CD14-positive monocyte (primary cell): ENCODE measurements at regions not wholly inside any gene's neighbourhood (a gene's known extent, or its start where the extent isn't known, plus 50 kb on each side); places are given as distances from the start of the nearest gene placed in this dataset.

Experiments used
- DNase-seq, 3 donors: peaks; one replicate each; pipeline ENCODE4 v3.0.0-alpha.2; 2011 to 2022
- H2AFZ ChIP-seq: 2 replicates; pipeline ENCODE4 v1.6.0; 2012; ENCODE audit warnings: mild to moderate bottlenecking, low read depth, low read length, inconsistent platforms; ENCODE audit not compliant: insufficient read depth, poor library complexity, severe bottlenecking
- H3K27ac ChIP-seq, 2 donors: 1 replicate in 1 of 2; 2 replicates in 1 of 2; pipeline ENCODE4 v1.5.1; 2012 to 2013; ENCODE audit warnings: low read length in 2 of 2, control low read depth in 1 of 2, inconsistent platforms in 1 of 2, low read depth in 1 of 2, mild to moderate bottlenecking in 1 of 2
- H3K27me3 ChIP-seq, 2 donors: one replicate each; pipeline versions ENCODE4 v1.6.0 to v1.6.1; 2011 to 2013; ENCODE audit warnings: low read length in 2 of 2; ENCODE audit not compliant: control insufficient read depth in 2 of 2, insufficient read depth in 2 of 2
- H3K36me3 ChIP-seq, 2 donors: replicated peaks in 1 of 2; 1 replicate in 1 of 2; 2 replicates in 1 of 2; pipeline versions ENCODE4 v1.5.1 to v1.6.1; 2012 to 2013; ENCODE audit warnings: low read length in 2 of 2, control low read depth in 1 of 2, inconsistent platforms in 1 of 2, mild to moderate bottlenecking in 1 of 2; ENCODE audit not compliant: insufficient read depth in 2 of 2, control insufficient read depth in 1 of 2
- H3K4me1 ChIP-seq, 2 donors: 1 replicate in 1 of 2; 2 replicates in 1 of 2; pipeline versions ENCODE4 v1.5.1 to v1.6.1; 2012 to 2013; ENCODE audit warnings: low read length in 2 of 2, control low read depth in 1 of 2, inconsistent platforms in 1 of 2, mild to moderate bottlenecking in 1 of 2, moderate library complexity in 1 of 2; ENCODE audit not compliant: insufficient read depth in 2 of 2, control insufficient read depth in 1 of 2
- H3K4me2 ChIP-seq: replicated peaks from 2 replicates; pipeline ENCODE3; 2012; ENCODE audit warnings: low read length, moderate library complexity, mild to moderate bottlenecking; ENCODE audit not compliant: poor library complexity, severe bottlenecking; ENCODE audit errors: extremely low read depth
- H3K4me3 ChIP-seq, 3 experiments: fragments of 200-600 bp in 1 of 3; sonication (generic) in 1 of 3; replicated peaks in 1 of 3; 1 replicate in 2 of 3; 2 replicates in 1 of 3; pipeline ENCODE4 v1.5.1; 2011 to 2013; ENCODE audit warnings: low read length in 3 of 3, mild to moderate bottlenecking in 3 of 3, control low read depth in 2 of 3, low read depth in 2 of 3, inconsistent platforms in 1 of 3, moderate library complexity in 1 of 3
- H3K79me2 ChIP-seq: 2 replicates; pipeline ENCODE4 v1.6.0; 2012; ENCODE audit warnings: mild to moderate bottlenecking, control low read depth, inconsistent platforms, low read length, moderate library complexity; ENCODE audit not compliant: insufficient read depth
- H3K9ac ChIP-seq: 2 replicates; pipeline ENCODE4 v1.6.0; 2017; ENCODE audit warnings: low read length, mild to moderate bottlenecking; ENCODE audit not compliant: insufficient read depth, poor library complexity, severe bottlenecking
- H3K9me3 ChIP-seq, 2 donors: replicated peaks in 1 of 2; 1 replicate in 1 of 2; 2 replicates in 1 of 2; pipeline versions ENCODE4 v1.5.1 to v1.6.1; 2012 to 2013; ENCODE audit warnings: low read length in 2 of 2, control low read depth in 1 of 2; ENCODE audit not compliant: control insufficient read depth in 1 of 2, insufficient read depth in 1 of 2
- H4K20me1 ChIP-seq: 2 replicates; pipeline ENCODE4 v1.6.0; 2012; ENCODE audit warnings: mild to moderate bottlenecking, low read length, control low read depth, moderate library complexity; ENCODE audit not compliant: insufficient read depth
- H3K27ac Mint-ChIP-seq, 7 donors: one replicate each; pipeline ENCODE4 v1.8.0; 2020; ENCODE audit warnings: mild to moderate bottlenecking in 7 of 7, mixed read lengths in 7 of 7, moderate library complexity in 6 of 7, inconsistent platforms in 2 of 7
- H3K27me3 Mint-ChIP-seq, 3 donors: one replicate each; pipeline ENCODE4 v1.8.0; 2021 to 2022; ENCODE audit warnings: low read depth in 3 of 3, mild to moderate bottlenecking in 3 of 3, mixed read lengths in 3 of 3, moderate library complexity in 3 of 3, inconsistent platforms in 1 of 3
- H3K36me3 Mint-ChIP-seq, 2 donors: one replicate each; pipeline ENCODE4 v1.8.0; 2020; ENCODE audit warnings: mixed read lengths in 2 of 2, inconsistent platforms in 1 of 2, mild to moderate bottlenecking in 1 of 2
- H3K4me1 Mint-ChIP-seq: one replicate; pipeline ENCODE4 v1.8.0; 2020; ENCODE audit warnings: mild to moderate bottlenecking, mixed read lengths
- H3K4me3 Mint-ChIP-seq, 2 donors: one replicate each; pipeline ENCODE4 v1.8.0; 2020; ENCODE audit warnings: mild to moderate bottlenecking in 2 of 2, mixed read lengths in 2 of 2, moderate library complexity in 1 of 2
- H3K9me3 Mint-ChIP-seq, 7 donors: one replicate each; pipeline ENCODE4 v1.8.0; 2020 to 2022; ENCODE audit warnings: mixed read lengths in 7 of 7, mild to moderate bottlenecking in 6 of 7, moderate library complexity in 6 of 7, inconsistent platforms in 2 of 7
- WGBS: methylation state at CpG from one replicate; pipeline ENCODE4 v1.1.5; 2013; ENCODE audit warnings: missing lambda C conversion rate; ENCODE audit not compliant: insufficient coverage; 5-methylcytosine and 5-hydroxymethylcytosine counted together
- intact Hi-C, 2 donors: fragments of 100-400 bp; cut with micrococcal nuclease; formaldehyde crosslinking; loops; one replicate each; pipeline versions ENCODE4 v1.15.0 to v1.15.1; 2023
- TF ChIP-seq, protein P1 (sequence below): fragments of 200-600 bp; IDR thresholded peaks from one replicate; pipeline ENCODE4 v1.8.0; 2022; ENCODE audit warnings: antibody characterized with exemption, mild to moderate bottlenecking

GRCh38 chr19:30249911-30250310 lies 122.3 kb upstream of the ZNF536 start:
- WGBS = 82% methylated on average over 3 of the region's 4 CpGs
- H3K36me3 ChIP-seq = no peaks in the 10 kb centered on the region
- no peaks in the 10 kb centered on the region for H3K79me2 ChIP-seq
- Mint-ChIP-seq H3K27ac (no peak overlapping the region), H3K9me3 (peaks cover 0 to 4% (median 0%) of the 10 kb centered on the region in 7 donors), H3K4me3 (no peak overlapping the region), H3K27me3 (peaks cover 25 to 32% (median 27%) of the 10 kb centered on the region in 3 donors), H3K4me1 (no peaks in the 10 kb centered on the region), H3K36me3 (no peaks in the 10 kb centered on the region)
- TF ChIP-seq, protein P1, sequence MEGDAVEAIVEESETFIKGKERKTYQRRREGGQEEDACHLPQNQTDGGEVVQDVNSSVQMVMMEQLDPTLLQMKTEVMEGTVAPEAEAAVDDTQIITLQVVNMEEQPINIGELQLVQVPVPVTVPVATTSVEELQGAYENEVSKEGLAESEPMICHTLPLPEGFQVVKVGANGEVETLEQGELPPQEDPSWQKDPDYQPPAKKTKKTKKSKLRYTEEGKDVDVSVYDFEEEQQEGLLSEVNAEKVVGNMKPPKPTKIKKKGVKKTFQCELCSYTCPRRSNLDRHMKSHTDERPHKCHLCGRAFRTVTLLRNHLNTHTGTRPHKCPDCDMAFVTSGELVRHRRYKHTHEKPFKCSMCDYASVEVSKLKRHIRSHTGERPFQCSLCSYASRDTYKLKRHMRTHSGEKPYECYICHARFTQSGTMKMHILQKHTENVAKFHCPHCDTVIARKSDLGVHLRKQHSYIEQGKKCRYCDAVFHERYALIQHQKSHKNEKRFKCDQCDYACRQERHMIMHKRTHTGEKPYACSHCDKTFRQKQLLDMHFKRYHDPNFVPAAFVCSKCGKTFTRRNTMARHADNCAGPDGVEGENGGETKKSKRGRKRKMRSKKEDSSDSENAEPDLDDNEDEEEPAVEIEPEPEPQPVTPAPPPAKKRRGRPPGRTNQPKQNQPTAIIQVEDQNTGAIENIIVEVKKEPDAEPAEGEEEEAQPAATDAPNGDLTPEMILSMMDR = no peak
- H3K4me2 ChIP-seq = no peak overlapping the region
- H3K4me3 ChIP-seq = no peak overlapping the region
- no peak overlapping the region for H3K9ac ChIP-seq
- intact Hi-C loops = no loop called here
- H3K4me1 ChIP-seq = no peaks in the 10 kb centered on the region
- H3K27ac ChIP-seq = no peak overlapping the region
- H2AFZ ChIP-seq = no peak overlapping the region
- H3K27me3 ChIP-seq = peaks cover 13% of the 10 kb centered on the region in 2 donors
- no peak for DNase-seq
- H3K9me3 ChIP-seq = no peaks in the 10 kb centered on the region
- H4K20me1 ChIP-seq = no peaks in the 10 kb centered on the region

DNA sequence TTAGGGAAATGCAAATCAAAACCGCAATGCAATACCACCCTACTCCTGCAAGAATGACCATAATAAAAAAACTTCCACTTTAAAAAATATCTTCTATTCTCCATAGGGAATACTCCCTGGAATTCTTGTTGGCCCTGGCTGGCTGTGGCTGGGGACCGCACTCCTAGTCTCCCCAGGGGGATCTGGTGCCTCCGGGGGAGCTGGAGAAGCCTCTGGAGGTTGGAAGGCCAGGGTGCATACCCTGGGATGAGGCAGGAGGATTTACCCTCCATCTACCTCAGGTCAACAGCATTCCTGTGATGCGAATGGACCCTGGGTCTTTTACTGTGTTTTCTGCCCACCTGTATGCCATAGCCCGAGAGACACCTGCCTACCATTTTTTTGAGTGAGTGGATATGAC lies 120.0 kb upstream of the ZNF536 start:
- WGBS = 100% methylated on average over 2 of the region's 5 CpGs
- Histone ChIP-seq H3K9me3 (no peaks in the 10 kb centered on the region), H3K4me2 (no peak overlapping the region), H3K36me3 (no peaks in the 10 kb centered on the region), H3K79me2 (no peaks in the 10 kb centered on the region), H3K27ac (no peak overlapping the region), H3K4me3 (no peak overlapping the region), H3K27me3 (peaks cover 26 to 29% of the 10 kb centered on the region in 2 donors), H2AFZ (no peak overlapping the region), H4K20me1 (no peaks in the 10 kb centered on the region), H3K4me1 (no peaks in the 10 kb centered on the region), H3K9ac (no peak overlapping the region)
- H3K4me3 Mint-ChIP-seq = no peak overlapping the region
- peaks cover 36 to 48% (median 37%) of the 10 kb centered on the region in 3 donors for H3K27me3 Mint-ChIP-seq
- no peak for DNase-seq
- peaks cover 0 to 4% (median 0%) of the 10 kb centered on the region in 7 donors for H3K9me3 Mint-ChIP-seq
- H3K36me3 Mint-ChIP-seq = no peaks in the 10 kb centered on the region
- H3K4me1 Mint-ChIP-seq = no peaks in the 10 kb centered on the region
- H3K27ac Mint-ChIP-seq = no peak overlapping the region
- intact Hi-C loops = no loop called here
- TF ChIP-seq, protein P1 = no peak
